HepG2 (cell line): ENCODE measurements at regions not wholly inside any gene's neighbourhood (a gene's known extent, or its start where the extent isn't known, plus 50 kb on each side); places are given as distances from the start of the nearest gene placed in this dataset.

Source experiments
- ARNTL ChIP-seq: sonication (generic); formaldehyde crosslinking; IDR thresholded peaks from 2 replicates; pipeline ENCODE4 v1.4.0; 2020; ENCODE audit warnings: mild to moderate bottlenecking, missing genetic modification reagents
- CTCF ChIP-seq: sonication (generic); formaldehyde crosslinking; IDR thresholded peaks from 2 replicates; pipeline ENCODE4 v1.5.0; 2020; ENCODE audit warnings: mild to moderate bottlenecking, missing genetic modification reagents, moderate library complexity
- E2F2 ChIP-seq: sonication (generic); formaldehyde crosslinking; IDR thresholded peaks from 2 replicates; pipeline ENCODE4 v1.4.0; 2020; ENCODE audit warnings: missing genetic modification reagents, borderline replicate concordance
- EZH2 ChIP-seq: conservative IDR thresholded peaks from 2 replicates; pipeline ENCODE4 v1.6.1; 2012; ENCODE audit warnings: mild to moderate bottlenecking, low read depth, low read length, moderate library complexity
- FOXO1 ChIP-seq: sonication (generic); formaldehyde crosslinking; IDR thresholded peaks from 2 replicates; pipeline ENCODE4 v1.4.0; 2020; ENCODE audit warnings: missing genetic modification reagents
- KLF12 ChIP-seq: sonication (generic); formaldehyde crosslinking; IDR thresholded peaks from 2 replicates; pipeline ENCODE4 v1.4.0; 2020; ENCODE audit warnings: missing genetic modification reagents, borderline replicate concordance
- NFIB ChIP-seq: sonication (generic); formaldehyde crosslinking; IDR thresholded peaks from 2 replicates; pipeline ENCODE4 v1.9.0; 2021; ENCODE audit warnings: missing genetic modification reagents, mild to moderate bottlenecking, borderline replicate concordance
- RFXANK ChIP-seq: IDR thresholded peaks from 2 replicates; pipeline ENCODE4 v1.6.1; 2016
- TARDBP ChIP-seq: sonication (generic); formaldehyde crosslinking; IDR thresholded peaks from 2 replicates; pipeline ENCODE4 v1.8.0; 2022; ENCODE audit warnings: mild to moderate bottlenecking, missing genetic modification reagents
- ZNF18 ChIP-seq: sonication (generic); formaldehyde crosslinking; IDR thresholded peaks from 2 replicates; pipeline ENCODE4 v1.8.0; 2022; ENCODE audit warnings: mild to moderate bottlenecking, missing genetic modification reagents; ENCODE audit not compliant: insufficient replicate concordance
- TF ChIP-seq, protein P1 (sequence below): sonication (generic); formaldehyde crosslinking; conservative IDR thresholded peaks from 2 replicates; pipeline ENCODE4 v1.8.1; 2023; ENCODE audit warnings: missing genetic modification reagents
- TF ChIP-seq, protein P2 (sequence below): sonication (generic); formaldehyde crosslinking; IDR thresholded peaks from 2 replicates; pipeline ENCODE4 v1.4.0; 2020; ENCODE audit warnings: missing genetic modification reagents
- TF ChIP-seq, protein P3 (sequence below): sonication (generic); formaldehyde crosslinking; IDR thresholded peaks from 2 replicates; pipeline ENCODE4 v1.8.0; 2022; ENCODE audit warnings: missing genetic modification reagents, low read depth, mild to moderate bottlenecking, borderline replicate concordance
- TF ChIP-seq, protein P4 (sequence below): sonication (generic); formaldehyde crosslinking; IDR thresholded peaks from 2 replicates; pipeline ENCODE4 v1.4.0; 2020; ENCODE audit warnings: low read depth, mild to moderate bottlenecking, missing genetic modification reagents
- TF ChIP-seq, protein P5 (sequence below): sonication (generic); formaldehyde crosslinking; IDR thresholded peaks from 2 replicates; pipeline ENCODE4 v1.5.1; 2020; ENCODE audit warnings: missing genetic modification reagents, mild to moderate bottlenecking, borderline replicate concordance

DNA sequence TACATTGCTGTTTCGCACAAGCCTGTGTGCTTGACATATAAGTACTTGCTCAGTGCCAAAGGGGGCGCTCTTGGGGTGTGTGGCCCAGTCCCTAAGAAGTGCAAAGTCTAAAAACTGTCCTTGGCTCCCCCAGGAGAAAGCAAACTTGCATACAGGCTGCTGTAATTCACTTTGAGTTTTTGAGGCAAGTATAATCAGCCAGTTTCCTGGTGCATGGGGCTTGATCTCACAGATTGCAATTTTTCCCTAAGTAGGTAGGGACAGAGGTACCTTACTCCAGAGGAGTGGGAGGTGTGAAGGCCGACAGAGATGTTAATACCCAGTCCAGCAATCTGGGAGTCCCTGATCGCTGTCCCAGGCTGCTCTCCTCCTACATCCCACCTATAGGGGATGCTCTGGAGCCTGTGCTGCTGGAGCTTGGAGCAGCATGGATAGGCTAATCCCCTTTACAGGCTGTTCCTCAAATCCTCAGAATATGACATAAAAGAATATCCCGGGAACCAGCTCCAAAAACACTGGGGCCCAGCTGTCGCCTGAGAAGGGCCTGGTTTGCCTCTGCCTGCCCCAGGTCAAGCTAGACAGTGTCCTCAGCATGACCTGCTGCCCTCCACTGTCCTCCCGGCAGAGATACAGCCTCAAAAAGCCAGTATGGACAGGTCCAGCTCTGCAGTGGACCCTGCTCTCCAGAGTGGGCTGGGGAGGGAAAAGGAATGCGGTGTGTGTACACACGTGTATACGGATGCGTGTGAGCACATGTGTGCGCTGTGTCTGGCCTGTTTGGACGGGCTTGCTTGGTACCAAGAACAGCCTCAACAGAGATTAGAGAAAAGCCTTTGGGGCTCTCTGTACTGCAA lies 136.5 kb upstream of the HAAO start (continued):
- TF ChIP-seq NFIB (CRISPR knock-in tag) (no peak), E2F2 (CRISPR knock-in tag) (peak; percentile 63; the same call in 1 of the 2 replicates), TARDBP (peak; percentile 82), KLF12 (CRISPR knock-in tag) (peak; percentile 62; the same call in 1 of the 2 replicates), ZNF18 (CRISPR knock-in tag) (peak; percentile 70), RFXANK (CRISPR knock-in tag) (0 out of 2 replicates have a peak, but pooled peaks have one; percentile 39), FOXO1 (CRISPR knock-in tag) (peak; percentile 71; the same call in 1 of the 2 replicates), EZH2 (no peak), ARNTL (CRISPR knock-in tag) (peak; percentile 71), CTCF (CRISPR knock-in tag) (peak; percentile 78)
- TF ChIP-seq, protein P1, sequence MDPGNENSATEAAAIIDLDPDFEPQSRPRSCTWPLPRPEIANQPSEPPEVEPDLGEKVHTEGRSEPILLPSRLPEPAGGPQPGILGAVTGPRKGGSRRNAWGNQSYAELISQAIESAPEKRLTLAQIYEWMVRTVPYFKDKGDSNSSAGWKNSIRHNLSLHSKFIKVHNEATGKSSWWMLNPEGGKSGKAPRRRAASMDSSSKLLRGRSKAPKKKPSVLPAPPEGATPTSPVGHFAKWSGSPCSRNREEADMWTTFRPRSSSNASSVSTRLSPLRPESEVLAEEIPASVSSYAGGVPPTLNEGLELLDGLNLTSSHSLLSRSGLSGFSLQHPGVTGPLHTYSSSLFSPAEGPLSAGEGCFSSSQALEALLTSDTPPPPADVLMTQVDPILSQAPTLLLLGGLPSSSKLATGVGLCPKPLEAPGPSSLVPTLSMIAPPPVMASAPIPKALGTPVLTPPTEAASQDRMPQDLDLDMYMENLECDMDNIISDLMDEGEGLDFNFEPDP (CRISPR knock-in tag), result 0 out of 2 replicates have a peak, but pooled peaks have one; percentile 17
- TF ChIP-seq, protein P2, sequence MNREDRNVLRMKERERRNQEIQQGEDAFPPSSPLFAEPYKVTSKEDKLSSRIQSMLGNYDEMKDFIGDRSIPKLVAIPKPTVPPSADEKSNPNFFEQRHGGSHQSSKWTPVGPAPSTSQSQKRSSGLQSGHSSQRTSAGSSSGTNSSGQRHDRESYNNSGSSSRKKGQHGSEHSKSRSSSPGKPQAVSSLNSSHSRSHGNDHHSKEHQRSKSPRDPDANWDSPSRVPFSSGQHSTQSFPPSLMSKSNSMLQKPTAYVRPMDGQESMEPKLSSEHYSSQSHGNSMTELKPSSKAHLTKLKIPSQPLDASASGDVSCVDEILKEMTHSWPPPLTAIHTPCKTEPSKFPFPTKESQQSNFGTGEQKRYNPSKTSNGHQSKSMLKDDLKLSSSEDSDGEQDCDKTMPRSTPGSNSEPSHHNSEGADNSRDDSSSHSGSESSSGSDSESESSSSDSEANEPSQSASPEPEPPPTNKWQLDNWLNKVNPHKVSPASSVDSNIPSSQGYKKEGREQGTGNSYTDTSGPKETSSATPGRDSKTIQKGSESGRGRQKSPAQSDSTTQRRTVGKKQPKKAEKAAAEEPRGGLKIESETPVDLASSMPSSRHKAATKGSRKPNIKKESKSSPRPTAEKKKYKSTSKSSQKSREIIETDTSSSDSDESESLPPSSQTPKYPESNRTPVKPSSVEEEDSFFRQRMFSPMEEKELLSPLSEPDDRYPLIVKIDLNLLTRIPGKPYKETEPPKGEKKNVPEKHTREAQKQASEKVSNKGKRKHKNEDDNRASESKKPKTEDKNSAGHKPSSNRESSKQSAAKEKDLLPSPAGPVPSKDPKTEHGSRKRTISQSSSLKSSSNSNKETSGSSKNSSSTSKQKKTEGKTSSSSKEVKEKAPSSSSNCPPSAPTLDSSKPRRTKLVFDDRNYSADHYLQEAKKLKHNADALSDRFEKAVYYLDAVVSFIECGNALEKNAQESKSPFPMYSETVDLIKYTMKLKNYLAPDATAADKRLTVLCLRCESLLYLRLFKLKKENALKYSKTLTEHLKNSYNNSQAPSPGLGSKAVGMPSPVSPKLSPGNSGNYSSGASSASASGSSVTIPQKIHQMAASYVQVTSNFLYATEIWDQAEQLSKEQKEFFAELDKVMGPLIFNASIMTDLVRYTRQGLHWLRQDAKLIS (CRISPR knock-in tag), result no peak; the same call in 1 of the 2 replicates
- TF ChIP-seq, protein P3, sequence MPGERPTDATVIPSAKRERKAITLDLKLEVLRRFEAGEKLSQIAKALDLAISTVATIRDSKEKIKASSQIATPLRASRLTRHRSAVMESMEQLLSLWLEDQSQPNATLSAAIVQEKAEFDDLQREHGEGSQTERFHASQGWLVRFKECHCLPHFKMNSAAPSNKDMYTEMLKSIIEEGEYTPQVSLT, result no peak
- TF ChIP-seq, protein P4, sequence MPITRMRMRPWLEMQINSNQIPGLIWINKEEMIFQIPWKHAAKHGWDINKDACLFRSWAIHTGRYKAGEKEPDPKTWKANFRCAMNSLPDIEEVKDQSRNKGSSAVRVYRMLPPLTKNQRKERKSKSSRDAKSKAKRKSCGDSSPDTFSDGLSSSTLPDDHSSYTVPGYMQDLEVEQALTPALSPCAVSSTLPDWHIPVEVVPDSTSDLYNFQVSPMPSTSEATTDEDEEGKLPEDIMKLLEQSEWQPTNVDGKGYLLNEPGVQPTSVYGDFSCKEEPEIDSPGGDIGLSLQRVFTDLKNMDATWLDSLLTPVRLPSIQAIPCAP (CRISPR knock-in tag), result no peak
- TF ChIP-seq, protein P5, sequence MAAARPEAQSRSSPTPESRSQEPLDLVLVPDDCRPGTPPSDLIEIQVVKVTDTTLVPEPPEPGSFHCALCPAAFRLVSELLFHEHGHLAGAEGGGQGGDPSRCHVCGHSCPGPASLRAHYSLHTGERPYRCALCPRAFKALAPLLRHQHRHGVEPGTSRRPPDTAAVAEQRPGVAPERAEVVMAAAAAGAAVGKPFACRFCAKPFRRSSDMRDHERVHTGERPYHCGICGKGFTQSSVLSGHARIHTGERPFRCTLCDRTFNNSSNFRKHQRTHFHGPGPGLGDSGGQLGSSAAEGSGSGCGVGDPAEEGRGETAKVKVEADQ (CRISPR knock-in tag), result peak; percentile 83; the same call in 1 of the 2 replicates
